NCI-H460 (cell line): ENCODE measurements at regions not wholly inside any gene's neighbourhood (a gene's known extent, or its start where the extent isn't known, plus 50 kb on each side); places are given as distances from the start of the nearest gene placed in this dataset.
A peak's percentile ranks its signal among the peaks of the same experiment; 100 is the strongest.
"Not testable (repeated sequence)": the region's sequence is repeated elsewhere in the genome, so short reads cannot be mapped to it uniquely, and the experiment has no call there.

Source experiments
- DNase-seq: peaks from one replicate; pipeline ENCODE4 v3.0.0-alpha.2; 2016; ENCODE audit warnings: low read depth; ENCODE audit errors: extremely low read depth

DNA sequence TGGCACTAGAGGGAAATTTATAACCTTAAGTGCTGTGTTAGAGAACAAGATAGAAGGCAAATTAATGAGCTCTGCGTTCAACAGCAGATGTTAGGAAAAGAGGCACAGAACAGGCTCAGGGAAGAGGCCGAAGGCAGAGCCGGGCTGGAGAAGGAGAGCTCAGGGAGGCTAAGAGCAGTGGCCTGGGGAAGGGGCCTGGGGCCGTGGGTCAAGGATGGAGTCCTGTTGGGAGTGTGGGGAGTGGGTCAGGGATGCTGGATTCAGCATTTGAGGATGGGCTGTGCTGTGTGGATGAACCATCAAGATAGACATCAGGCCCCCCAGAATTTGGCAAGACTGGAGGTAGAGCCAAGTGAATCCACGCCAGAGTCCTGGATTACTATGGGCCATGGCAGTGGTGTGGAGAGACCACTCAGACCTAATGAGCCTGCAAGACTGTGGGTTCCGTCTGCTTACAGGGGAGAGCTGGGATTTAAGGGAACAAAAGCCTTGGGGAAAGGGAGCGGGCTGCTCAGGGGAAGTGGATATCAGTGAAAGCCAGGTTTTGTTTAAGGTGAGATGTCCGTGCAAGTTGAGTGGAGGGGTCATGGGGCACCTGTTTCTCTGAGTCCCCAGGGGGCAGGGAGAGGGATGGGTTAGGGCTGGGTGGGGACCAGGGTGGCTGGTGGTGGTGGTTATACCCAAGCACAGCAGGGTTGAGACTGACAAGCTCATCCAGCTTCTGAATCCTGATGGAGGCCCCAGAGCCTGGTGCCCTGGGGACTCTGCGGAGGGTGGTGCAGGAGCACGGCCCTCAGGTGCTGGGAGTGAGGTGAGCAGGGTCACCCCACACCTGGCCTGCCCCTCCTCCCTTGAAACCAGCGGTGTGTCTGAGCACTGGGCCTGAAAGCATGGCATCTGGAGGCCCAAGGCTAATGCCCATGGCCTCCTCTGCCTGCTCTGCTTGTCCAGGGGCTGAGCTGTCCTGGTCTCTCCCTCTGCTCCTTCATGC, 101.7 kb downstream of the BMS1 start:
- no peak for DNase-seq

DNA sequence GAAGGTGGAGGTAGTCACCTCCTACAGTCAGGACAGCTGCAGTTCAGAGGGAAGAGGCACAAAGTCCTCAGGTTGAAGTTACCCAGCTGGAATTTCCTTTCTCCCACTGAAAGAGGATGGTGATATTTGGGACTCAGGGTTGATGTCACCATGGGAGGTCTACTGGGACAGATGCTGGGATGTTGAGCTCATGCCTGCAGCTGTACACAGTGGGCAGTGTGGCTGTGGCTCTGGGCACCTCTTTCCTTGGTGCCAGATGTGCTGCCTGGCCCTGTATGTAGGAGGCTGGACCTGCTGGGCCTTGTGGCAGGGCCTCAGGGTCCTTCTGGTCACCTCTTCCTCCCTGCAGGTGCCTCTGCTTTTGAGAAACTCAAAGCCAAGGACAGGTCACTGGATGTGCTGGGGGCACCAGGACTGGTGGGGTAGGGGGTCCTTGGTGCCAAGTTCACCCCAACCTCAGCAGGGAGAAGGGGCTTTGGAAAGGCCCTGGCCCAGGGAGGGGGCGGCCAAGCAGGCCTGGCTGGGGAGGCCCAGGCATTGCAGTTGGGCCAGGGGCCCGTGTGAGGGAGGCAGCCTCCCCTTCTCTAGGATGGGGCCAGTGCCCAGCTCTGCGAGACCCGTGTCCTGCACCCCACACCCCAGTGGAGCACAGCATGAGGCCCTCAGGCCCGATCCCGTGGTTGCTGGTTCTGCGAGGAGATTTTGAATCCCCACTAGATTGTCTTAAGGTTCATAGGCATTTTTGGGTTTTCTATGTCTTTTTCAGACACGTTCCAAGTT, 103.1 kb downstream of the BMS1 start:
- no peak for DNase-seq

DNA sequence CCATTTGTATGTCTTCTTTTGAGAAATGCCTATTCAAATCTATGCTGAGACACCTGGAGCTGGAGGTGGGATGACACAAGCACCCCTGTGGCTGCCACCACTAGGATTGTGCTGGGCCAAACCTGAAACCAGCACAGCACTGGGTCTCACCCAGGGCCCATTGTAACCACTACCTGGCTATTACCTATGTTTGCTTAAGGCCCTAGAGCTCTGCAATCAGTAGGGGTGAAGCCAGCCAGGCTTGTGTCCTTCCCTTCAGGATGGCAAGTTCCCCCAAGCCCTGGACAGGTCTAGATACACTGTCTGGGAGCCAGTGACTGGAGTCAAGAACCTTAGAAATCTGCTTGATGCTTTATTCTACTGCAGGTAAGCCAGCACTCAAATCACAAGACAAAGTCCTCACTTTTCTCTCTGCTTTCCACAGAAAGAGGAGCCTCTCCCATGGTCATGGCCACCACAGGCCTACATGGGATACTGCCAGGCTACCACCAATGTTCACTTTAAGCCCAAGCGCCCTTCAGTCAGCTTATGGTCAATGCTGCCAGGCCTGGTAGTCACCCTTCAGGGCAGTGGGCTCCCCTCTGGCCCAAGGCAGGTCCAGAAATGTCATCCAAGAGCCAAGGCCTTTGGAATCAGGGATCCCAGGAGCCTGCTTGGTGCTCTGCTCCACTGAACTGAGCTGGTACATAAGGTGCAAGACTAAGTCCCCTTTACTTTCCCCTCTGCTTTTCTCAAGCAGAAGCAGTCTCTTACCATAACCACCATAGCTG, 105.3 kb downstream of the BMS1 start:
- DNase-seq: no peak

DNA sequence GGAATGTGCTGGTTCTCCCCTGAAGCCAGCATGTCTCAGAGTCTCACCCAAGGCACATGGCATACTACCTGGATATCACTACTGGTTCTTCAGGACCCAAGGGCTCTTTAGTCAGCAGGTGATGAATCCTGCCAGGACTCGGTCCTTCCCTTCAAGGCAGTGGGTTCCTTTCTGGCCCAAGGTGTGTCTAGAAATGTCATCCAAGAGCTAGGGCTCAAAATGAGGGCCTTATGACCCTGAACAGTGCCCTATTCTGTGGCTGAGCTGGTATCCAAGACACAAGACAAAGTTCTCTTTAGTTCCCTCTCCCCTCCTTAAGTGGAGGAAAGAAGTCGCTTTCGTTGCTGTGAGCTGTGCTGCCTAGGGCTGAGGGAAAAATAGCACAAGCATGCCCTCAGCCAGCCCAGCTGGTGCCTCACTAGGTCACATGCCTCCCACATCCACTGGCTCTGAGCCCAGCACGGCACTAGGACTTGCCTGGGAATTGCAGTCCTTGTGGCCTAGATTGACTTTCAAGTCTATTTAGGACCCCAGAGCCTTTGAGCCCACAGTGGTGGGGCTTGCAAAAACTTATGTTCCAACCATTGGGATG, 106.0 kb downstream of the BMS1 start:
- no peak for DNase-seq

DNA sequence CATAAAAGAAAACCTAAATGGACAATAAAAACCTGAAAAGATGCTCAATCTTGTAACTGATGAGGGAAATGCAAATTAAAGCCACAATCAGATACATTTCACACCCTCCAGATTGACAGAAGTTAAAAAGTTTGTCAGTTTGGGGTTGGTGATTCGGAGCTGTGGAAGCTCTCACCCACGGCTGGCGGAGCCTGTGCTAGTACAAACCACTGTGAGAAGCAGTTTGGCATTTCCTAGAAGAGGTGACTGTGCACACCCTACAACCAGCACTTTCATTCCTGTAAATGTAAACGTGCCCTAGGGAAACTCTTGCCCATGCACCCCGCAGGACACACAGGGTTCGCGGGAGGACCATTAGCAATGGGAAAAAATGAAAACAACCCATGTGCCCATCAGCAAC, 114.1 kb downstream of the BMS1 start:
- DNase-seq: no peak

DNA sequence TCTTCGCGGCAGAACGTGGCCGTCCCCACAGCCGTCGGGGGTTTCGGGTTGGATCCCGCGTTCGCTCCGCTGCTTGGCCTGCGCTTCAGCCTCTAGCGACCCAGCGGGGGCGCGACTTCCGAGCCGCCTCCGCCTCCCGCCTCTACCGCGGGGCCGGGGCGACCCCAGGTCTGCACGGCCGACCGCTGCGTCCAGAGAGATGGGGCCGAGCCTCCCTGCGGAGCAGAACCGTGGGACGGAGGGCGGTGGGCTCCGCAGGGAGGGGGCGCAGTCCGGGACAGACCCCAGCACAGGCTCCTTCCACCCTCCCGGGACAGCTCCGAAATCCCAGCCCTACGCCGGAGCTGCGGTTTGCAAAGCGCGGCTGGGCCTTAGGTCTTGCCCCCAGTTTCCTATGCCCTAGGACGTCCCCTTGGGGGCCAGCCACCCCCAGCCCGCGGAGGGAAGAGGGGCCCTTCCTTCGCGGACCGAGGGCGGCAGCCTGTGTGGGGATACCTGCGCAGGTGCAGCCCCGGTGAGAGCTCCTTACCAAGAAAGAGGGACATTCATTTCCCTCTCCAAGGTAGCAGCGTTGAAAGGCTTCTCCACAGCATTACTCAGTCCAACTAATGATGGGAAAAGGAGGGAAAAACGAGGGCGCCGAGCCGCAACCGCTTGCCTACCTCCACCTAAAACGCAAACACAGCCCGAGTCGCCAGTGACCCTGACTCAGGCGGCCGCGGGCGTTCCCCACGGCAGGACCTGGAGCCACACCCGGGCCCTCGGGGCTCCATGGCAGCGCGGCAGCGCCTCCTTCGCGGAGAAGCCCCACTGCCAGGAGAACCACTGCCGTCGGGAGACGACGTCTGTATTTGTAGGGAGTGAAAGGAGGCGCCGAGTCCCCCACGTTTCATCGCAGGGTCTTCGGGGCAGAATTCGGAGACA, 115.7 kb downstream of the BMS1 start:
- DNase-seq: no peak

DNA sequence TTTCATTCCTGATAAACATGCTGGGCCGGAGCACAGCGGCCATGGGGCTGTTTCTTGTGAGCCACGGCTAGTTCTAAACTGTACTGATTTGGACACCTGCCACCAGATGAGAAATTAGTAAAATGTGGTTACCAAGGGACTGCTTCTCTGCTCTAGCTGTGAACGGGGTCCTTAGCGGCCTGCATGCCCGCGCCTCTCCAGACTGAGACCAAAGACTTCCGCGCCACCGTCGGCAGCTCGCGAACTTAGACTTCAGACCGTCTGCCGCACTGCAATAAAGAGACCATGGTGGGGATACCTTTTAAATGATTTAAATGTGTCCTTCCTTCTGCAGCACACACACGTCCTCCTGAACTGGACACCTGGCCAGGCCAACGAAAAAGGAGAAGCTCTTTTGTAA, 116.4 kb downstream of the BMS1 start:
- no peak for DNase-seq

DNA sequence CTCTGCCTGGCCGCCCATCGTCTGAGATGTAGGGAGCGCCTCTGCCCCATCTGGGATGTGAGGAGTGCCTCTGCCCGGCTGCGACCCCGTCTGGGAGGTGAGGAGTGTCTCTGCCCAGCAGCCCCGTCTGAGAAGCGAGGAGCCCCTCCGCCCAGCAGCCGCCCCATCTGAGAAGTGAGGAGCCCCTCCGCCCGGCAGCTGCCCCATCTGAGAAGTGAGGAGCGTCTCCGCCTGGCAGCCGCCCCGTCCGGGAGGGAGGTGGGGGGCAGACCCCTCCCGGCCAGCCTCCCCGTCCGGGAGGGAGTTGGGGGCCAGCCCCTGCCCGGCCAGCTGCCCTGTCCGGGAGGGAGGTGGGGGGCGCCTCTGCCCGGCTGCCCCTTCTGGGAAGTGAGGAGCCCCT, 117.8 kb downstream of the BMS1 start:
- not testable (repeated sequence) for DNase-seq

DNA sequence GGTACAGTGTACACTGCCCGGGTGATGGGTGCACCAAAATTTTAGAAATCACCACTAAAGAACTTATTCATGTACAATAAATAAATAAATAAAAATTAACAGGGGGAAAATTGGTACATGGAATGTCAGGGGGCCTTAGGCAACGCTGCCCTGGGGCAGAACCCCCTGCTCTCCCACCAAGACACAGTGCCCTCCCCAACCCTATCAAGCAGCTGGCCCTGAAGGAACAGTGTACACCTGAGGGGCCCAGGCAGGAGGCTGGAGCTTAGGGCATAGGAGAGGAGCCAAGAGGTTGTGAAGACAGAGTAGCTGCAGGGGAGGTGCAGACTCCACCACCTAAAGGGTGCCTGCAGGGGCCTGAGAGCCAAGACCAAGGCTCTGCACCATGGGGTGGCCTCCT, 128.8 kb downstream of the BMS1 start:
- no peak for DNase-seq

DNA sequence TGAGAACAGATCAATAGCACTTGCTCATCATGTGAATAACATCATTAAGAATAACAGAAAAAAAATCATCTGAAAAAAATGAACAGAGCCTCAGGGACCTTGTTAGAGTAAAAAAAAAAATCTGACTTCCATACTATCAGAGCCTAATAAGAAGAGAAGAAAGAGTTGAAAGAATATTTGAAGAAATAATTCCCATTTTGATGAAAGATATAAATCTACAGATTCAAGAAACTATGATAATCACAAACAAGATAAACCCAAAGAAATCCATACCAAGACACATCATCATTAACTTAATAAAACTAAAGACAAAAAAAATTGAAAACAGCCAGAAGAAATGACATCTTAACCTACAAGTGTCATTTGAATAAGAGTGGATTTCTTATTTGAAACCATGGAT, 134.4 kb downstream of the BMS1 start:
- no peak for DNase-seq

DNA sequence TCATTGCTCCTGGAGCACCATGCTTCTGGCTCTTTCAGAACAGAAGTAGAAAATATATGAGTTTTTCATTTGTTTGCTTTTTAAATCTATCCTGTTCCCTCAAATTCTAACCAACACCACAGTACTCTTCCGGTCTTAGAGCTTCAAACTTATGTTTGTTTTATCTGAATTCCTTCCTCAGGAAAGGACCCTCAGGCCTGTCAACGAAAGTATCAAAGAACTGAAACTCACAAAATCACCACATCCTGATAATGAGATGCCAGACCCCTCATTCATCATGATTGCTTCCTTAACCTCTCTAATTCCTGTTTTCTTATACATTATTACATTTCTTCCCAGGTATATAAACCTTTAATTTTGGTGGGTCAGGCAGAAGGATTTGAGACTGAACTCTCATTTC, 135.2 kb downstream of the BMS1 start:
- no peak for DNase-seq

DNA sequence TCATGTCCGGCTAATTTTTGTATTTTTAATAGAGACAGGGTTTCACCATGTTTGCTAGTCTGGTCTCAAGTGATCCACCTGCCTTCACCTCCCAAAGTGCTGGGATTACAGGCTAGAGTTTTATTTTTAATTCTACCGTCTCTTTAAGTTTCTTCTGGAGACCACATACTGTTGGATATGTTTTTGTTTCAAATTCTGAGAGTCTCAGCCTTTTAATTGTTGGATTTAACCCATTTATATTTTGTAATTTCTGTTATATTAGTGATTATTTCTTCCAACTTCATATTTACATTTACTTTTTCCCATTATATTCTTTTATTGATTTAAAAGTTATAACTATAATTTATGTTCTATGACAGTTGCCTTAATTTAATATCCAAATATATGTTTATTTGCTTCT, 139.4 kb downstream of the BMS1 start:
- DNase-seq: no peak

DNA sequence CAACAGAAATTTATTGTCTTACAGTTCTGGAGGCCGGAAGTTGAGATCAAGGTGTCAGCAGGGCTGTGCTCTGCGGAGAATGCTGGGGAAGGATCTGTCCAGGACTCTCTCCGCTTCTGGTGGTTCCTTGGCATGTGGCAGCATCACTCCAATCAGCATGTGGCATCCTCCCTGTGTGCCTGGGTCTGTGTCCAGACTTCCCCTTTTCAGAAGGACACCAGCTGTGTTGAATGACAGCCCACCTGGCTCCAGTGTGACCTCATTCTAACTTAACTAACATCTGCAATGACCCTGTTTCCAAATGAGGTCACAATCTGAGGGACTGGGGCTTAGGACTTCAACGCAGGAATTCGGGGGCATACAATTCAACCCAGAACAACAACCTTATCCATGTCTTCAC, 141.9 kb downstream of the BMS1 start:
- no peak for DNase-seq

DNA sequence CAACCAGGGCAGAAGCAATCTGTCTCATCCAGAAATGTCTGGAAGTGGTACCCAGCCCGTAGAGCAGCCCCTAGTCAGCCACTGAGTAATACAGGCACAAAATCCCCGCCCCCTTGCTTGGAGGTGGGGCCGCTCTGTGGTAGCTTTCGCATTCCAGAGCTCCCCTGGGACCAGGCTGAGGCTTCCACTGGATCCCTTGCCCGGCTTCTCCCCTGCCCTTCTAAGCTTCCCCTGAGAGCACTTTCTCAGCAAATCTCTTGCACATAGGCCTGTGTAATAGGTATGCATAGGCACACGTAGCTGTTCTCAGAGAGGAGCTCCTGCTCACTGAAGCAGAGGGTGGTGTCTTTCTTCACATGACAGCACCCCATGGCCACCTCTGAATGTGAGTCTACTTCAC, 144.2 kb downstream of the BMS1 start:
- DNase-seq: peak; percentile 33

DNA sequence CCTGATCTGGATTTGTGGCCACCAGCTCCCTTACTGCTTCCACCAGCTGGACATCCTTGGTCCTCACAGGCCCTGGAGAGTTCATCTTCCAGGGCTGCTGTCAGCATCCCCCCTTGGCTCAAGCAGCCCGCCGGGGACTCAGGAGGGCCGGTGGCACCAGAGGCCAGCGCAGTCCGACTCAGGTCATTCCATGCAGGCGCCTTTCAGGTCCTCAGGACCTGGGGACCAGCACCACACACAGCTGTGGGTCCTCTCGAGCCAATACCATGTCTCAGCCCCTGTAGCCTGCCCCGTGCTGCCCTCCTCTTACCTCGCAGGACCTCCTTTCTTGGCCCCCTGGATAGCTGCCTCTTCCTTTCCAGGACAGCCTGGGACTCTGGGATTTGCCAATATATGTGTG, 145.5 kb downstream of the BMS1 start:
- DNase-seq: no peak

DNA sequence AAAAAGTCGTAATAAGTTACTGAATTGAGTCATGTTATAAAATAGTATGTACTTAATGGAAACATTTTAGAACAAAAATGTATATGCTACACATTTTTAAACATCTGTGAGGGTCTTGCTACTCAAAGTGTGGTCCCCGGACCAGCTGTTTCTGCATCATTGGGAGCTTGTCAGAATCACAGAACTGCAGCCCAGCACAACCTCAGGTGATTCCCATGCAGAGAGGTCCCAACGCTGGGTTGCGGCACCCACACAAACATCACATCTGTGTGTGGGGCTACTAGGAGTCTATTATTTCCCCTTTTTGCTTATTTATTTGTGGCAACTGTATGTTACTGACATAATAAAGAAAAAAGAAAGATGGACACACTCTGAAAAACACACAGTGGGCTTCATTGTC, 146.6 kb downstream of the BMS1 start:
- no peak for DNase-seq

DNA sequence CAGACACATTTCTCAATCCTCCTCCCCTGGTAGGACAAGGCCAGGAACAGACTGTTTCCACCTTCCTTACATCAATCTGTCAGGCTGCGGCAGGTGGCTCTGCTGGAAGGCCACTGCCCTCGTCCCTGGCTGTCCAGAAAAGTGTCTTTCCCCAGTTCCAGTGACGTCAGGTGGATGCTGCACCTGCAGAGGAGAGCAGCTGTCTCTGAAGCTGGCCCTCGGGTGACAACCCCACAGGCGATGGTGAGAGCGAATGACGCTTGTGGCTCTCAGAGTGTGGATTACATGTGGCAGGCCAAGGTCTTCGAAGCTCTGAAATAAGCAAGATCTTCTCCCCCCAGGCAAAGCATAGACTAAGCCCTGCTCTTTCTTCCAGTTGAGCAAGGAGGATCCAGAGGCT, 146.9 kb upstream of the RET start:
- DNase-seq: no peak

DNA sequence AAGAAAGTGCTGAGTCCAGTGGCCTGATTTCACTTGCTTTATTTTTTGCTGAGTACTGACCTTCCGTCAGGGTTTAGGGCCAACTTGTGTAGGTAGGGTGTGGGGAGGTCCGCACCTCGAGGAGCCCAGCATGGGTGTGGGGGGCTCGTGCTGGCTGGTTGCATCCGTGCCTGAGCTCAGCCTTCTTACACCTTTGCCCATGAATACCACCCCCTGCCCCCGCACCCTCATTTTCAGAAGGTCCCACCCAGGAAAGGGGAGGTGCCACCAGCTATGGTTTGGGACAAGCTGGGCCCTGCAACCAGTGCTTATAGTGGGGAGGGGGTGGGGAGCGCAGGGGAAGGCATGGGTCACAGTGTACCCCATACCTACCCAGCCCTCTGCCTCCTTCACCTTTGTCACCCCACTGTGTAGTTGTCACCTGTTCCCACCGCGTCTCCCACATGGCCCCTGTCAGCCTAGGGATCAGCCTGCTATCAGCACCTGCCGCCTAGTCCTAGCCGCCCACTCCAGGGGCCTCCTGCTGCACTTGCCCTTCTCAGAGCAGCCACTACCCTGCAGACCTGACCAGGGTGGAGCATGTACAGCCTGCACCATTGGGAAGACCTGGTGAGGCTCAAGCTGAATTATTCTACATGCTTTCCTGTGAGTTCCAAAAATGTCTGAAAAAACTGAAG, 146.2 kb upstream of the RET start:
- no peak for DNase-seq

DNA sequence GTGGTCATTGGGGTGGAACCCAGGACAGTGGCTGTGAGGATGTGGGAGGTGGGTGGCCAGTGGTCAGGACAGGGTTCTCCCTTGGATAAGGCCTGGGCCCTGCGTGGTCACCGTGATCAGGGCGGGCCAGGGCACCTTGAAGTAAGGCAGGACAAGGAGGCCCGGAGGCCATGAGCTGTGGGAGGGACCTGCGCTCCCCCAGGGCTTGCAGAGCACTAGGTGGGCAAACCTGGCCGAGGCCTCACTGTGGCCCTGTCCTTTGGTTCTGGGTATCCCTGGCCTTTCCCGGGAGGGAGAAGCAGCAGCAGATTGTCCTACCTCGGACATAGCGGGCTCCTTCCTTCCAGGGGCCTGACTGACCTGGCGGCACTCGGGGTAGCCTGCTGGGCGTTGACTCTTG, 144.8 kb upstream of the RET start:
- DNase-seq: no peak
